Calu3 (cell line): ENCODE measurements at regions not wholly inside any gene's neighbourhood (a gene's known extent, or its start where the extent isn't known, plus 50 kb on each side); places are given as distances from the start of the nearest gene placed in this dataset.

Experiments
- BruUV-seq: library from RNA; stranded (reverse); fragments of 400-500 nt; replicated peaks from 2 replicates; lab custom pipeline; 2021; lab: Mats Ljungman, UMichigan
- CTCF ChIA-PET: fragments of 300-600 bp; sonication (Branson Sonifier 250); formaldehyde crosslinking; loops from one replicate; lab custom pipeline; 2022; ENCODE audit warnings: antibody characterized with exemption; lab: Charles Lee
- DNase-seq: peaks from one replicate; pipeline ENCODE4 v3.0.0; 2022
- H3K27ac Mint-ChIP-seq: one replicate; pipeline ENCODE4 v1.8.0; 2022; ENCODE audit warnings: mixed read lengths; ENCODE audit not compliant: unreplicated experiment
- H3K27me3 Mint-ChIP-seq: one replicate; pipeline ENCODE4 v1.8.0; 2022; ENCODE audit warnings: mixed read lengths; ENCODE audit not compliant: unreplicated experiment
- H3K36me3 Mint-ChIP-seq: one replicate; pipeline ENCODE4 v1.8.0; 2022; ENCODE audit warnings: mild to moderate bottlenecking, moderate library complexity, mixed read lengths; ENCODE audit not compliant: insufficient read depth, unreplicated experiment
- H3K4me1 Mint-ChIP-seq: one replicate; pipeline ENCODE4 v1.8.0; 2022; ENCODE audit warnings: mild to moderate bottlenecking, low read depth, mixed read lengths; ENCODE audit not compliant: unreplicated experiment
- H3K4me3 Mint-ChIP-seq: one replicate; pipeline ENCODE4 v1.8.0; 2022; ENCODE audit warnings: mild to moderate bottlenecking, low read depth, moderate library complexity, mixed read lengths; ENCODE audit not compliant: unreplicated experiment
- H3K9me3 Mint-ChIP-seq: one replicate; pipeline ENCODE4 v1.8.0; 2022; ENCODE audit warnings: low read depth, mixed read lengths; ENCODE audit not compliant: unreplicated experiment
- intact Hi-C: fragments of 100-400 bp; cut with micrococcal nuclease; formaldehyde crosslinking; loops from one replicate; pipeline ENCODE4 v1.10.0; 2022; ENCODE audit not compliant: unreplicated experiment
- TF ChIP-seq, protein P1 (sequence below): fragments of 200-600 bp; IDR thresholded peaks from one replicate; pipeline ENCODE4 v1.8.0; 2022; ENCODE audit warnings: antibody characterized with exemption; ENCODE audit not compliant: unreplicated experiment

GRCh38 chr1:10873189-10873588 lies 76.7 kb upstream of the CASZ1 start:
- no peaks in the 10 kb centered on the region for H3K9me3 Mint-ChIP-seq
- TF ChIP-seq, protein P1, sequence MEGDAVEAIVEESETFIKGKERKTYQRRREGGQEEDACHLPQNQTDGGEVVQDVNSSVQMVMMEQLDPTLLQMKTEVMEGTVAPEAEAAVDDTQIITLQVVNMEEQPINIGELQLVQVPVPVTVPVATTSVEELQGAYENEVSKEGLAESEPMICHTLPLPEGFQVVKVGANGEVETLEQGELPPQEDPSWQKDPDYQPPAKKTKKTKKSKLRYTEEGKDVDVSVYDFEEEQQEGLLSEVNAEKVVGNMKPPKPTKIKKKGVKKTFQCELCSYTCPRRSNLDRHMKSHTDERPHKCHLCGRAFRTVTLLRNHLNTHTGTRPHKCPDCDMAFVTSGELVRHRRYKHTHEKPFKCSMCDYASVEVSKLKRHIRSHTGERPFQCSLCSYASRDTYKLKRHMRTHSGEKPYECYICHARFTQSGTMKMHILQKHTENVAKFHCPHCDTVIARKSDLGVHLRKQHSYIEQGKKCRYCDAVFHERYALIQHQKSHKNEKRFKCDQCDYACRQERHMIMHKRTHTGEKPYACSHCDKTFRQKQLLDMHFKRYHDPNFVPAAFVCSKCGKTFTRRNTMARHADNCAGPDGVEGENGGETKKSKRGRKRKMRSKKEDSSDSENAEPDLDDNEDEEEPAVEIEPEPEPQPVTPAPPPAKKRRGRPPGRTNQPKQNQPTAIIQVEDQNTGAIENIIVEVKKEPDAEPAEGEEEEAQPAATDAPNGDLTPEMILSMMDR = no peak
- no TSS peak for BruUV-seq
- no peak for DNase-seq
- no peaks in the 10 kb centered on the region for H3K36me3 Mint-ChIP-seq
- H3K4me1 Mint-ChIP-seq = no peaks in the 10 kb centered on the region
- CTCF ChIA-PET = no interaction called here
- H3K27ac Mint-ChIP-seq = no peak overlapping the region
- H3K4me3 Mint-ChIP-seq = no peak overlapping the region
- intact Hi-C loops = no loop called here
- H3K27me3 Mint-ChIP-seq = peaks cover 15% of the 10 kb centered on the region

DNA sequence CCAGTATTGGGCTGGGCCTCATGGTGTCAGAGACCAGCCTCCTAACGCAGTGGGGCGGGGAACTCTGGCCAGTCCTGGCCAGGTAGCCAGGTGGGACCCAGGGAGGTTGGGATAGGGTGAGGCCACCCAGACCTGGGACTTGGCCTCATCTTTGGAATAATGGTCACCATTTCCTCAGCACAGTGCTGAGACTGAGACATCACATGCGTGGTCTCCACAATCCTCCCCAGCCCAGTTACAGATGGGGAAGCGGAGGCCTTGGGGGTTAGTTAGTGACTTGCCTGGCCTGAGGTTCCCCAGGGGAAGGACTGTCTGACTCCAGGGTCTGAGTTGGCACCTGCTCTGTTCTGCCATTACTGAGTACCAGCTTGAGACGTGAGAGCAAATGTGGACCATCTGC lies 77.9 kb upstream of the CASZ1 start:
- H3K4me3 Mint-ChIP-seq = no peak overlapping the region
- CTCF ChIA-PET = no interaction called here
- H3K27me3 Mint-ChIP-seq = peaks cover 15% of the 10 kb centered on the region
- TF ChIP-seq, protein P1 = no peak
- intact Hi-C loops = no loop called here
- no peak overlapping the region for H3K27ac Mint-ChIP-seq
- no peaks in the 10 kb centered on the region for H3K4me1 Mint-ChIP-seq
- H3K36me3 Mint-ChIP-seq = no peaks in the 10 kb centered on the region
- BruUV-seq = no TSS peak
- no peaks in the 10 kb centered on the region for H3K9me3 Mint-ChIP-seq
- DNase-seq = no peak

DNA sequence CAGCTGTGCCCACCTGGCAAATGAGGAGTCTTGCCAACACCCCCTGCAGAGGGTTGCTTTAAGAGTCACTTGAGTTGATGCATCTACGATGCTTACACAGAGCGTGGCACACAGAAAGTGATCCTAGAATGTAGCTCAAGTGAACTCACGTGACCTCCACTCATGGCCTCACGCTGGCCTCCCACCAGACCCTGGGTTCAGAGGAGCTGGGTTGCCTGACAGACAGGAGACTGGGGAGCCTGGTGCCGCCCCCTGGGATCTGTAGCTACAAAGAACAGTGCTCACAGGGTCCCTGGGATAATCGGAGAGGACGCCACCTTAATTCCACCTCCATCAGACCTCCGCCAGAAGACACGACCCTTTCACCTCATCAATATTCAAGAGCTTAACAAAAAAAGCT lies 81.4 kb upstream of the CASZ1 start:
- no peaks in the 10 kb centered on the region for H3K4me1 Mint-ChIP-seq
- H3K27ac Mint-ChIP-seq = no peak overlapping the region
- peaks cover 27% of the 10 kb centered on the region for H3K27me3 Mint-ChIP-seq
- CTCF ChIA-PET = no interaction called here
- no peak overlapping the region for H3K4me3 Mint-ChIP-seq
- intact Hi-C loops = no loop called here
- no peaks in the 10 kb centered on the region for H3K9me3 Mint-ChIP-seq
- no peak for DNase-seq
- no TSS peak for BruUV-seq
- TF ChIP-seq, protein P1 = no peak
- H3K36me3 Mint-ChIP-seq = no peaks in the 10 kb centered on the region

DNA sequence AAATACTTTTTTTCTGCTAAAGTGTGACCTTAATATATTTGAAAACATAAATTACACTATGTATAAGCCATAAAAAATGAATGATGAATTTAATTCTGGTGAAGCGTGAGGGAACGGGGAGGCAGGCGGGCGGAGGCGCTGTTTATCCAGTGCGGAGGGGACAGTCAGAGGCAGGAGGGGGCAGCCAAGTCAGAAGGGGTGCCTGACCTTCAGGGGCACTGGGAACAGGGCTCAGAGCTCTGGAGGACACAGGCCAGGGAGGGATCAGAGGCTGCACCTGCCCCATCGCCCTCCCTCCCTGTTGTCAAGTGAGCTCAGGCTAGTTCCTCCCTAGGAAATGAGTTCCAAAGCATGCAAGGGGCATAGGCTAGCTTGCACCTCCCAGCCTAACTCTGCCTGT lies 82.0 kb upstream of the CASZ1 start:
- no peak overlapping the region for H3K27ac Mint-ChIP-seq
- intact Hi-C loops = no loop called here
- H3K4me1 Mint-ChIP-seq = no peaks in the 10 kb centered on the region
- no peak overlapping the region for H3K4me3 Mint-ChIP-seq
- TF ChIP-seq, protein P1 = no peak
- H3K36me3 Mint-ChIP-seq = no peaks in the 10 kb centered on the region
- CTCF ChIA-PET = interaction anchor here (0.9 kb wide), 1 partner anchor 264 kb away, joined by 3 read pairs; no protein-coding TSS in a partner anchor
- H3K27me3 Mint-ChIP-seq = peaks cover 27% of the 10 kb centered on the region
- no TSS peak for BruUV-seq
- no peaks in the 10 kb centered on the region for H3K9me3 Mint-ChIP-seq
- no peak for DNase-seq
